GM23338 (cell line): ENCODE measurements at regions not wholly inside any gene's neighbourhood (a gene's known extent, or its start where the extent isn't known, plus 50 kb on each side); places are given as distances from the start of the nearest gene placed in this dataset.

Experiments used
- ATAC-seq: fragments of 200-7000 bp; cut with Tn5 transposase; 3 replicates; pipeline ENCODE4 v1.9.1; 2020
- DNase-seq: peaks from one replicate; pipeline ENCODE4 v3.0.0-alpha.2; 2015; ENCODE audit warnings: low spot score
- H2AFZ ChIP-seq: fragments of 200-600 bp; sonication (generic); 2 replicates; pipeline ENCODE4 v1.8.0; 2016; ENCODE audit warnings: antibody characterized with exemption, mild to moderate bottlenecking, moderate library complexity
- H3F3A ChIP-seq: fragments of 200-600 bp; sonication (generic); replicated peaks from 2 replicates; pipeline ENCODE4 v1.8.0; 2017; ENCODE audit warnings: antibody characterized with exemption, mixed run types, low read depth
- H3K27ac ChIP-seq: fragments of 200-600 bp; sonication (generic); 2 replicates; pipeline ENCODE4 v1.6.1; 2016; ENCODE audit warnings: low read depth
- H3K27me3 ChIP-seq: fragments of 200-600 bp; sonication (generic); 2 replicates; pipeline ENCODE4 v1.8.0; 2016; ENCODE audit warnings: mild to moderate bottlenecking, mixed run types, moderate library complexity; ENCODE audit not compliant: insufficient read depth
- H3K36me3 ChIP-seq: fragments of 200-600 bp; sonication (generic); 2 replicates; pipeline ENCODE4 v1.8.0; 2016; ENCODE audit warnings: mild to moderate bottlenecking; ENCODE audit not compliant: insufficient read depth
- H3K4me1 ChIP-seq: fragments of 200-600 bp; sonication (generic); 2 replicates; pipeline ENCODE4 v1.8.0; 2016; ENCODE audit warnings: mild to moderate bottlenecking, moderate library complexity; ENCODE audit not compliant: insufficient read depth
- H3K4me2 ChIP-seq: fragments of 200-600 bp; sonication (generic); 2 replicates; pipeline ENCODE4 v1.7.1; 2017; ENCODE audit warnings: mixed run types
- H3K4me3 ChIP-seq: fragments of 200-600 bp; sonication (generic); 2 replicates; pipeline ENCODE4 v1.6.1; 2016; ENCODE audit warnings: mixed run types
- H3K79me2 ChIP-seq: fragments of 200-600 bp; sonication (generic); replicated peaks from 2 replicates; pipeline ENCODE4 v1.8.0; 2017; ENCODE audit warnings: mild to moderate bottlenecking; ENCODE audit not compliant: insufficient read depth
- H3K9me2 ChIP-seq: fragments of 200-600 bp; sonication (generic); 2 replicates; pipeline ENCODE4 v1.8.0; 2017; ENCODE audit not compliant: insufficient read depth
- H4K20me1 ChIP-seq: fragments of 200-600 bp; sonication (generic); replicated peaks from 2 replicates; pipeline ENCODE4 v1.8.0; 2017; ENCODE audit warnings: mild to moderate bottlenecking; ENCODE audit not compliant: insufficient read depth
- H3K27ac Mint-ChIP-seq: 2 replicates; pipeline ENCODE4 v1.8.0; 2020; ENCODE audit warnings: inconsistent platforms, mild to moderate bottlenecking, moderate library complexity, mixed read lengths
- H3K27me3 Mint-ChIP-seq: 3 replicates; pipeline ENCODE4 v1.8.0; 2022; ENCODE audit warnings: low read depth, mild to moderate bottlenecking, moderate library complexity, mixed read lengths, inconsistent platforms; ENCODE audit not compliant: insufficient read depth, poor library complexity
- H3K36me3 Mint-ChIP-seq: 3 replicates; pipeline ENCODE4 v1.8.0; 2021; ENCODE audit warnings: low read depth, mild to moderate bottlenecking, inconsistent platforms, moderate library complexity, mixed read lengths
- H3K4me1 Mint-ChIP-seq: 3 replicates; pipeline ENCODE4 v1.8.0; 2020; ENCODE audit warnings: mild to moderate bottlenecking, inconsistent platforms, mixed read lengths
- H3K4me3 Mint-ChIP-seq: 3 replicates; pipeline ENCODE4 v1.8.0; 2021; ENCODE audit warnings: moderate library complexity, mild to moderate bottlenecking, inconsistent platforms, mixed read lengths
- H3K9me3 Mint-ChIP-seq: 3 replicates; pipeline ENCODE4 v1.8.0; 2020; ENCODE audit warnings: moderate library complexity, mild to moderate bottlenecking, inconsistent platforms, mixed read lengths
- CREB1 ChIP-seq: fragments of 250-450 bp; sonication (Bioruptor Pico); IDR thresholded peaks from 2 replicates; pipeline ENCODE4 v1.5.0; 2020; ENCODE audit warnings: low read depth, mild to moderate bottlenecking, moderate library complexity
- ETS1 ChIP-seq: IDR thresholded peaks from 2 replicates; pipeline ENCODE4 v1.6.1; 2016; ENCODE audit warnings: antibody characterized with exemption
- EZH2 ChIP-seq: fragments of 200-600 bp; sonication (generic); IDR thresholded peaks from one replicate; pipeline ENCODE4 v1.8.0; 2017; ENCODE audit warnings: antibody characterized with exemption, mild to moderate bottlenecking, low read depth; ENCODE audit not compliant: unreplicated experiment
- EZH2phosphoT487 ChIP-seq: fragments of 200-600 bp; sonication (generic); IDR thresholded peaks from one replicate; pipeline ENCODE4 v1.8.1; 2018; ENCODE audit warnings: antibody characterized with exemption; ENCODE audit not compliant: unreplicated experiment
- JUNB ChIP-seq: IDR thresholded peaks from one replicate; pipeline ENCODE4 v1.6.1; 2016; ENCODE audit warnings: antibody characterized with exemption; ENCODE audit not compliant: unreplicated experiment
- NANOG ChIP-seq: IDR thresholded peaks from 2 replicates; pipeline ENCODE4 v1.6.1; 2016; ENCODE audit warnings: antibody characterized with exemption, borderline replicate concordance
- POLR2AphosphoS5 ChIP-seq: IDR thresholded peaks from 2 replicates; pipeline ENCODE4 v1.6.1; 2016; ENCODE audit warnings: antibody characterized with exemption, low read depth
- STAT1 ChIP-seq: IDR thresholded peaks from one replicate; pipeline ENCODE4 v1.6.1; 2016; ENCODE audit warnings: antibody characterized with exemption; ENCODE audit not compliant: unreplicated experiment
- ZNF114 ChIP-seq: fragments of 250-450 bp; sonication (Bioruptor Pico); IDR thresholded peaks from 2 replicates; pipeline ENCODE4 v1.5.0; 2020; ENCODE audit warnings: mild to moderate bottlenecking, moderate library complexity
- ZNF331 ChIP-seq: fragments of 250-450 bp; sonication (Bioruptor Pico); IDR thresholded peaks from 2 replicates; pipeline ENCODE4 v1.5.0; 2020; ENCODE audit warnings: low read depth, mild to moderate bottlenecking, moderate library complexity
- TF ChIP-seq, protein P1 (sequence below), 2 experiments: fragments of 200-600 bp in 1 of 2; sonication (generic) in 1 of 2; conservative IDR thresholded peaks; 2 replicates each; pipeline versions ENCODE4 v1.5.1 to v1.6.1; 2016 to 2017; ENCODE audit warnings: antibody characterized with exemption in 2 of 2, low read depth in 2 of 2, mild to moderate bottlenecking in 2 of 2, moderate library complexity in 1 of 2

DNA sequence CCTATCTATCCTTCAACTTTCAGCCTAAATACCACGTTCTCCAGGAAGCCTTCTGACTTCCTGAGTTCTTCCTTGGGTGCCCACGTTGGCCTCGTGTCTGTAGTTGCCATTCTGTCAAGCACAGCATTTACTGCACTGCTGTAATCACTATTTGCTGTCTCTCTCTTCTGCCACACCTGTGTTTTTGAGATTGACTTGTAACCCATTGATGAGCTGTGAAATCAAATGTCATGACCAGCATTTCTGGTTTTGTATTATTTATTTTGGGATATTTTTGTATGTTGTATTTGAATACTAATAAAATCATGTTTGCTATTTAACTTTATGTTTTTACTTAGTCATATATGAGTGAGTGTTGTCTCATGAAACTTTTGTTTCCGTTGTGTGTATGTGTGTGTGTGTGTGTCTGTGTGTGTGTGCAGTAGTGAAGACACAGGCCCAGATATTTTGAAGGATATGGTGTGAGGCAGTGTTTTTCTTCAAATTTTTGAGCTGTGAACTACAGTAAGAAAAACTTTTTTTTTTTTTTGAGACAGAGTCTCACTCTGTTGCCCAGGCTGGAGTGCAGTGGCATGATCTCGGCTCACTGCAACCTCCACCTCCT is 126.2 kb upstream of the SERBP1 start:
- no peak for DNase-seq
- H3K36me3 ChIP-seq: no peaks in the 10 kb centered on the region
- no peak overlapping the region for H3K4me3 ChIP-seq
- ATAC-seq: no peak
- no peak overlapping the region for H3K4me2 ChIP-seq
- H2AFZ ChIP-seq: no peak overlapping the region
- Mint-ChIP-seq H3K27ac (no peak overlapping the region), H3K9me3 (no peaks in the 10 kb centered on the region), H3K4me3 (no peak overlapping the region), H3K36me3 (no peaks in the 10 kb centered on the region), H3K4me1 (peaks cover 8% of the 10 kb centered on the region; the same call in 2 of the 3 replicates), H3K27me3 (peaks cover 8% of the 10 kb centered on the region)
- H4K20me1 ChIP-seq: no peaks in the 10 kb centered on the region
- H3K27me3 ChIP-seq: no peaks in the 10 kb centered on the region
- no peaks in the 10 kb centered on the region for H3F3A ChIP-seq
- no peaks in the 10 kb centered on the region for H3K79me2 ChIP-seq
- H3K27ac ChIP-seq: no peak overlapping the region
- no peaks in the 10 kb centered on the region for H3K9me2 ChIP-seq
- TF ChIP-seq JUNB (no peak), STAT1 (no peak), ZNF114 (no peak), ZNF331 (CRISPR knock-in tag) (no peak)
- TF ChIP-seq, protein P1, sequence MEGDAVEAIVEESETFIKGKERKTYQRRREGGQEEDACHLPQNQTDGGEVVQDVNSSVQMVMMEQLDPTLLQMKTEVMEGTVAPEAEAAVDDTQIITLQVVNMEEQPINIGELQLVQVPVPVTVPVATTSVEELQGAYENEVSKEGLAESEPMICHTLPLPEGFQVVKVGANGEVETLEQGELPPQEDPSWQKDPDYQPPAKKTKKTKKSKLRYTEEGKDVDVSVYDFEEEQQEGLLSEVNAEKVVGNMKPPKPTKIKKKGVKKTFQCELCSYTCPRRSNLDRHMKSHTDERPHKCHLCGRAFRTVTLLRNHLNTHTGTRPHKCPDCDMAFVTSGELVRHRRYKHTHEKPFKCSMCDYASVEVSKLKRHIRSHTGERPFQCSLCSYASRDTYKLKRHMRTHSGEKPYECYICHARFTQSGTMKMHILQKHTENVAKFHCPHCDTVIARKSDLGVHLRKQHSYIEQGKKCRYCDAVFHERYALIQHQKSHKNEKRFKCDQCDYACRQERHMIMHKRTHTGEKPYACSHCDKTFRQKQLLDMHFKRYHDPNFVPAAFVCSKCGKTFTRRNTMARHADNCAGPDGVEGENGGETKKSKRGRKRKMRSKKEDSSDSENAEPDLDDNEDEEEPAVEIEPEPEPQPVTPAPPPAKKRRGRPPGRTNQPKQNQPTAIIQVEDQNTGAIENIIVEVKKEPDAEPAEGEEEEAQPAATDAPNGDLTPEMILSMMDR (conservative IDR thresholded peaks at IDR 0.05; ENCODE audit: low read depth in 2 of 2): no peak
- no peaks in the 10 kb centered on the region for H3K4me1 ChIP-seq

DNA sequence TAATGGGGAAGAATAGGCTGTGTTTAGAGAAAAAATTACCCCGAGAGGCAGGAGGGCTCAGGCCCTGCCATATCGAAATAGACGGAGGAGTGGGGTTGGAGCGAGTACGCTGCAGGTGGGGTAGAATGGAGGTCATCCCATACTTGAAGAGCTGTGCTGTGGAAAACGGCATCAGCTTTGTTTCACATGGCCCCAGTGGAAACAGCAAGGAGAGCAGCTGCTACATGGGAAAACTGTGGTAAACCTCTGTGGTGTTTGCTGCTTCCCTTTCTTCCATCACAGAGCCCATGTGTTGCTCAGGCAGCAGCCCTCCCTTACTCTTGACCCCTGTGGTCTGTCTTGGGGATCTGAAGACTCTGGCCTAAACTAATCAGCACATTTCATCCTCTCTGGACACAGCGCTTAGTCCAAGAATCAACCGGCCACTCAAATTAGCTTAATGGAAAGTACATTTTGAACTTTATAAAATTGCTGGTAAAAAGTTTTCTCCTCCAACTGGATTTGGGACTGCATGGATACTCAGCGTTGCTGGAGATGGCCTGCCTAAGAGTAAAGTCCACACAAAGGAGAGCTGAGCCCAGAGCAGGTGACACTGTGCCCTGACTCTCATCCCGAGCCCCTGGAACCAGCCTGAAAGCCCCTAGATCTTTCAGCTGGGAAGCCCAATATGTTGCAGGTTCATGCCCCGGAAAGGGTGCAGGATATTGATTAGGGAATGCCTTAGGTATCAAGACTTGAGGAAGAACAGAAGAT is 127.1 kb upstream of the GADD45A start:
- Histone ChIP-seq H3F3A (no peaks in the 10 kb centered on the region), H3K4me1 (no peaks in the 10 kb centered on the region), H3K36me3 (no peaks in the 10 kb centered on the region), H3K27ac (no peak overlapping the region), H2AFZ (no peak overlapping the region), H3K79me2 (no peaks in the 10 kb centered on the region), H3K27me3 (no peaks in the 10 kb centered on the region), H3K4me2 (no peak overlapping the region), H3K4me3 (no peak overlapping the region), H3K9me2 (no peaks in the 10 kb centered on the region), H4K20me1 (no peaks in the 10 kb centered on the region)
- Mint-ChIP-seq H3K4me1 (peaks cover 8% of the 10 kb centered on the region; the same call in 2 of the 3 replicates), H3K36me3 (no peaks in the 10 kb centered on the region), H3K9me3 (no peaks in the 10 kb centered on the region), H3K4me3 (no peak overlapping the region), H3K27me3 (peaks cover 10% of the 10 kb centered on the region), H3K27ac (no peak overlapping the region)
- DNase-seq (no peak), ATAC-seq (no peak)
- TF ChIP-seq ETS1 (no peak), EZH2phosphoT487 (no peak), NANOG (no peak), CREB1 (CRISPR knock-in tag) (no peak), POLR2AphosphoS5 (no peak), STAT1 (no peak), EZH2 (no peak), JUNB (no peak)
- TF ChIP-seq, protein P1 (conservative IDR thresholded peaks at IDR 0.05; ENCODE audit: low read depth in 2 of 2): no peak
